Transverse colon (tissue), 4 donors: ENCODE measurements at regions not wholly inside any gene's neighbourhood (a gene's known extent, or its start where the extent isn't known, plus 50 kb on each side); places are given as distances from the start of the nearest gene placed in this dataset.

Experiments
- CTCF ChIP-seq, 5 experiments: fragments of 200-600 bp in 3 of 5; fragments of 450-650 bp in 2 of 5; sonication (generic) in 3 of 5; IDR thresholded peaks; 1 replicate in 2 of 5; 2 replicates in 3 of 5; pipeline ENCODE4 v1.5.1; 2016 to 2017; ENCODE audit warnings: antibody characterized with exemption in 5 of 5, inconsistent platforms in 3 of 5, mild to moderate bottlenecking in 2 of 5, moderate library complexity in 1 of 5
- EP300 ChIP-seq: sonication (generic); formaldehyde crosslinking; IDR thresholded peaks from one replicate; pipeline ENCODE4 v1.6.1; 2017; ENCODE audit warnings: antibody characterized with exemption, low read depth
- POLR2AphosphoS5 ChIP-seq, 3 donors: sonication (generic); formaldehyde crosslinking; IDR thresholded peaks; one replicate each; pipeline ENCODE4 v1.6.1; 2016; ENCODE audit warnings: antibody characterized with exemption in 3 of 3

GRCh38 chr3:1752205-1752604 lies 346.5 kb upstream of the CNTN4 start:
- TF ChIP-seq CTCF (IDR thresholded peaks at IDR 0.05), result no peak
- TF ChIP-seq EP300, result no peak
- no peak for TF ChIP-seq POLR2AphosphoS5 (IDR thresholded peaks at IDR 0.05)
